ENCODE measurements at regions not wholly inside any gene's neighbourhood (a gene's known extent, or its start where the extent isn't known, plus 50 kb on each side); places are given as distances from the start of the nearest gene placed in this dataset.

DNA sequence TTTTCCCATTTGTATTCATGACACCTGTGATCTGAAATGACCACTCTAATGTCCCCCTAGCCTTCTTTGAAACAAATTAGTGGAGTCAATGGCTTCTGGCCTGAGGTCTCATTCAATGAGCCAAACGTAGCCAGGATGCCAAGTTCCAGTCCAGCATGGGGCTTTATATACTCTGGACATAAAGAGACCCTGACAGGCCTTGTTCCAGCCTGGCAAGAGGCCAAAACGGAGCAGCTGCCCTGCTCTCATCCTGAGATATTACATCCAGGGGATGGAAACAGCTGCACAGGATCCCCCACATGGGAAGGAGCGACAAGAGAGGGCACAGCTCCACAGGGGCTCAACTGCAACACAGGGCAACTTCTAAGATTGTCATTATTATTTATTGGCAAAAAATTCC, 437.8 kb downstream of the CDH26 start:
- no peak for DNase-seq

DNA sequence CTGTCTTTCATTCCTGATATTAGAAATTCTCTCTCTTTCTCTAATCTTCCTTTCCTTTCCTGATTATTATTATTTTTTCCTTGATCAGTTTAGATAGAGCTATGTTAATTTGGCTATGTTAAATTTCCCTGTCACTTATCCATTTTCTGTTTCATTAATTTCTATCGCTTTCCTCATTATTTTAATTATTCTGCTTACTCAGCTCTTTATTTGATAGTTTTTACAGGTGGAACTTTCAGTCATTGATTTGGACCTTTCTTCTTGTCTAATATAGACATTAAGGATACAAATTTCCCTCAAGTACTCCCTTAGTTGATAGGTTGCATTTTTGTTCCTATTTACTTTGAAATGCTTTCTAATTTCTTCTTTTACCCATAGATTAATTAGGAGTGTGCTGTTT, 442.3 kb downstream of the CDH26 start:
- no peak for DNase-seq

DNA sequence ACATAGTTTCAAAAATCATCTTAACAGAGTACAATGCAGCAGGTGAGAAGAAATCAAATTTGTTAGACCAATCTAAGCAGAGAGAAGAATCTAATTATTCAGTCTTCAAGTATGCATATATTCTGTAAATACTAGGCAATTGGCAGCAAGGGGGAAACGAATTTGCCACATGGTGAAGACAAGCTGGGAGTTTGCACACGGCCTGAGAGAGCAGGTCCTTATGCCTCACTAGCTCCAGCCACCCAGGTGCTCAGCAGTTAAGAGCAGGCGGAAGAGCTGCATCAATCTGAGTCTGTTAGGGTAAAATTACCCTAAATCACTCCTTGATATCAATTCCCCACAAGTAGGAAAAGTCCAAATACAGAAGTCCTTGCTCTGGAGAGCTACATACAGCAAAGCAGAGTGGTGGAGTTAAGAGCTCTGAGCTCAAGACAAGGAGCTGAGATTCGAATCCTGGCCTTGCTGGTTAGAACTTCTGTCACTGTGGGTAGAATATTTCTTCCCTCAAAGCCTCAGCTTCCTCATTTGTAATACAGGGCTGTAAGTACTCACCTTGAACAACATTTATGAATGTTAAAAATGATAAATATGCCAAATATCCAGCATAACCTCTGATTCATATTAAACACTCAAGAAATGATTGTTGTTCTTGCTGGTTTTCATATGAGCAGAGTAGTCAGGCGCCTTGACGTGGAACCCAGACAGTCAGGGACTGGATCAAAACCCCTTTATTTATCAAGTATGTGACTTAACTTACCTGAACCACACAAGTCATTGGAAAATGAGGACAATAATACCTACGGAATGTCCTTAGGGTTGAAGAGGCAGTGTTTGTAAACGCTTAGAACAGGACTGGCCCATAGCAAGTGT, 444.2 kb downstream of the CDH26 start:
- no peak for DNase-seq

GRCh38 chr20:60403105-60403741, 445.0 kb downstream of the CDH26 start:
- DNase-seq: no peak

- no peak for DNase-seq
Measured at GRCh38 chr20:60407011-60407771, 449.0 kb downstream of the CDH26 start.

GRCh38 chr20:60407938-60408337, 449.7 kb downstream of the CDH26 start:
- DNase-seq: no peak

- DNase-seq: no peak
Measured at GRCh38 chr20:60408435-60408834, 450.2 kb downstream of the CDH26 start.

DNA sequence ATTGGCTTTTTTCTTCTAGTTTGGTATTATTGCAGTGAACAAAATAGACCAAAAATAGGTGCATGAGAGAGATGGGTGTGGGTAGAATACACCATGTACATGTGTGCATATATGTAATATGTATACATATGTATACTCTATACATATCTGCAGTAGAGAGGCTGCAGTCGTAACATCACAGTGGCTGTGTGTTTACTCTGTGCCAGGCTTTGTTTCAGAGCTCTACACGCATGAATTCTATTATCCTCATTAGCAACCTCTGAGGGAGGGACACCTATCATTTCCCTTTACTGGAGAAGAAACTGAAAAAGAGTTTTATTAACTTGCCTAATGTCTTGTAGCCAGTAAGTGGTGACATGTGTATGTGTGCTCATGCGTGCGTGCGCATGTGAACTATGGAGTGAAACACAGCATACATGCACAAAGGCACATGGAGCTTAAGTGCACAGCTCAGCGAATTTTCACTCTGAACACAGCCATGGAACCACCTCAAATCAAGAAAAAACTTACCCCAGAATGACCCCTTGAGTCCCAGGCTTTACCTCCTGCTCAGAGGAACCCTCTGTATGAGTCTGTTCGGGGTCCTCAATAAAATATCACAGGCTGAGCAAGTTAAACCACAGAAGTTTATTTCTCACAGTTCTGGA, 452.5 kb downstream of the CDH26 start:
- no peak for DNase-seq

DNA sequence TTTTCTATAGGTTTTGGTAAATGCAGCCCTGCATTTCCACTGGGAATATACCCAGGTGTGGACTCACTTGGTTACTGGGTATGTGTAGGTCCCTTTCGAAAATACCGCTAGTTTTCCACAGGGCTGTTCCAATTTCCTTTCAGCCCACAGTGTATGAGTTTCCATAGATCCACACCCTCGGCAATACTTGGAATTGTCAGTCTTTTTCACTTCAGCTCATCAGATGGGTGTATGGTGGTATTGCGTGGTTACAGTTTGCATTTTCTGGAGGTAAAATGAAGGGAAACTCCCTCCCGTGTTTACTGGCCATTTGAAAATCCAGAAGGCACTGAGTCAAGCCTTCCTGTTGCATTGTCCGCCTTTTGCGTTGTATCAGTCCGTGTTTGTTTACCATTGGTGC, 453.6 kb downstream of the CDH26 start:
- no peak for DNase-seq

- no peak for DNase-seq
Measured at GRCh38 chr20:60420676-60421229, 462.5 kb downstream of the CDH26 start.

GRCh38 chr20:60422848-60423247, 464.6 kb downstream of the CDH26 start:
- no peak for DNase-seq

GRCh38 chr20:60424267-60424902, 466.2 kb downstream of the CDH26 start:
- no peak for DNase-seq

DNA sequence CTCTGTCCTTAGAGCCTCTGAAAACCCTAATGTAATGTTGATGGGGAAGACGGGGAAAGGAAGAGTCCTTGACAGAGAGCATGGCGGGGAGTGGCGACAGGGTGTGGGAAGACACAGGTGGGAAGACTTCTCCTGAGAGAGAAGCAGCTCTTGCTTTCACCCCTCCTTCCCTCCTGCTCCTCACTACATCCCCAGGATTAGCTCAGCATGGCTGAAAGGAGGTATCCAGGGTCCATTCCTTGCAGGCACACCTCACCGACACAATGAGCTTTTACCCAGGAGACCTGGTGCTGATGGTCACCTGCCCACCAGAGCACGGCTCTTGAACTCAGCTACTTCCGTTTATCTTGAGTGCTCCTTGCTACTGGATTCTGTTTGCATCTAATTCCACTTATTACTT, 469.3 kb downstream of the CDH26 start:
- DNase-seq: no peak

- no peak for DNase-seq
Measured at GRCh38 chr20:60428651-60429050, 470.4 kb downstream of the CDH26 start.

DNA sequence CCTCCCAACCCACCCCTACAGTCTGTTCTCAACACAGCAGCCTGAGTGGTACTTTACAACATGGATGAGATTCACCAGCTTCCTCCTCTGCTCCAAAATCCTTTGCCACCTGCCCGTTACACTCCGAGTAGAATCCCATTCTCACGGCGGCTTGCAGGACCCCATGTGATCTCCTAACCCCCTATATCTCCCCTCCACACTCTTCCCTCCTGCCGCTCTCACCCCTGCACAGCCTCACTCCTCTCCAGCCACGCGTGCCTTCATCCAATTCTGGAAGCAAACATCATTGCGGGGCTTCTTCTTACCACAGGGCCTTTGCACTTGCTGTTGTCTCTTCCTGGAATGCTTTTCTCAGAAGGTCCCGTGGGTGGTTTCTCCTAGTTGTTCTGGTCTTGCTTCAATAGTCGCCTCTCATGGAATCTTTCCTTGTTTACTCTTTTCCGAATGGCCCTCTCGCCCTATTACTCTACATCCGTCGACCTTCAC, 472.3 kb downstream of the CDH26 start:
- DNase-seq: no peak

GRCh38 chr20:60431349-60431748, 473.1 kb downstream of the CDH26 start:
- no peak for DNase-seq

GRCh38 chr20:60437418-60437817, 479.2 kb downstream of the CDH26 start:
- DNase-seq: no peak

DNA sequence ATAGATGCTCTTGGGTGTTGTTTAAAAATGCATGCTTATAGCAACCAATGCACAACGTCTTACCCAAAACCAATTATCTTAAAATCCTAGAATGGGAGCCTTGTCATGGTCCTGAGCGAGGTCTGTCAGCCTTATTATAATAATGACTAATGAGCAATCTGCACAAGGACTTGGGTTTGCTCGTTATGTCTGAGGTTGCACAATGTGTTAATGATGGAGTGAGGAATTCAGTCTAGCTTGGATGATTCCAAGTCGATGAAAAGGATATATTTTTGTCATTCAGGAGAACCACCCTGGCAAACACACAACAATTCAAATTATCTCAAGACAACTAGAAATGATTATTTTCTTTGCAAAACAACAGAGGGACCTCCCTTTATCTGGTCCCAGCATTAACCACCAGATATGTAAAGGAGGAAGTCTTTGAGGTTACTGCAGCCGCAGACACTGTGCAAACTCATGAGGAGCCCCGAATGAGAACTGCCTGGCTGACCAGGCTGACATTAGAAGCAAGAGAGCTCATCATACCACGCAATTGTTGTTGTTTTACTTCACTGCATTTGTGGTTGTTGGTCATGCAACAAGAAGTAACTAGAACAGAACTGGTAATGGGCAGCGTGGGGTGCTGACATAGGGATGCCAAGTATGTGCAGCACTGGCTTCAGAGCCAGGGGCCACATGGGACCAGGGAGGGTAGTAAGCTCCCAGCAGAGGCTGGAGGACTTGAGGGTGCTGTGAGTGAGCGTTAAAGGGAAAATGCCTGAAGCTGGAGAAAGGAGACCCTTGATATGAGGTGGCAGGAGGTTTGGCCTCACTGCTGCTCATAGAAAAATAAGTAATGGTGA, 488.3 kb downstream of the CDH26 start:
- DNase-seq: no peak

DNA sequence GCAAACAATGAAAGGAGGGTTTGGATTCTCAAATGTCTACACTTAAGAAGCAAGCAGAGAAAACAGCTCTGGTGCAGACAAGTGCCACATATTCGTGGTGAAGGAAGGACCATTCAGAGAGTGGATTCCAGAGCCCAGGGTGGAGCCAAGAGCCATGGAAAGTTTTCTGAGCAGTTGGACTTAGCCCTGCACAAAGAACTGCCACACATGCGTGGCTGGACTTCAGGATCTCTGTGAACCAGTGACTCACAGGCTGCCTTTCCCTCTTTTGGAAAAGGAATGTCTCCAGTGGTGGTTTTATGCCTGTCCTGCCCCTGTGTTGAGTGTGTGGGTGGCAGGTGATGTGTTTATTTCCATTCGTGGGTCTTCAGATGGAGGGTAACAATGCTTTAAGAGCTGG, 489.5 kb downstream of the CDH26 start:
- no peak for DNase-seq

GRCh38 chr20:60453388-60454246, 495.4 kb downstream of the CDH26 start:
- DNase-seq: no peak

Data from NCI-H1694 (cell line).